SU-DHL-6 (cell line): ENCODE measurements at regions not wholly inside any gene's neighbourhood (a gene's known extent, or its start where the extent isn't known, plus 50 kb on each side); places are given as distances from the start of the nearest gene placed in this dataset.

Experiments used
- CTCF ChIP-seq: fragments of 200-600 bp; sonication (generic); IDR thresholded peaks from one replicate; pipeline ENCODE4 v1.5.1; 2017; ENCODE audit warnings: antibody characterized with exemption, mild to moderate bottlenecking, low read length, moderate library complexity; ENCODE audit not compliant: insufficient read depth, poor library complexity, severe bottlenecking
- EZH2phosphoT487 ChIP-seq: fragments of 200-600 bp; sonication (generic), shearing (Covaris generic); conservative IDR thresholded peaks from 2 replicates; pipeline ENCODE4 v1.6.1; 2018; ENCODE audit warnings: mild to moderate bottlenecking, antibody characterized with exemption, low read length, moderate library complexity, mixed read lengths

GRCh38 chr3:42012383-42012934 is 50.6 kb upstream of the ULK4 start:
- TF ChIP-seq CTCF (no peak), EZH2phosphoT487 (no peak)
